ENCODE measurements at regions not wholly inside any gene's neighbourhood (a gene's known extent, or its start where the extent isn't known, plus 50 kb on each side); places are given as distances from the start of the nearest gene placed in this dataset.

GRCh38 chr5:83837265-83837907 is 116.7 kb upstream of the HAPLN1 start:
- TF ChIP-seq POLR2AphosphoS5 (IDR thresholded peaks at IDR 0.05; ENCODE audit: low read depth, low read length) (peak; percentile 34; the same call in 1 of the 2 replicates), FOSL2 (IDR thresholded peaks at IDR 0.05; ENCODE audit: borderline replicate concordance, low read depth) (peak; percentile 64; the same call in 1 of the 2 replicates), REST (IDR thresholded peaks at IDR 0.05; ENCODE audit: low read depth, low read length) (no peak), MEF2A (IDR thresholded peaks at IDR 0.05; ENCODE audit: borderline replicate concordance, low read depth) (peak; percentile 70; the same call in 1 of the 2 replicates)

Measured in SK-N-SH (cell line).